Muscle layer of colon (tissue), 2 donors: ENCODE measurements at regions not wholly inside any gene's neighbourhood (a gene's known extent, or its start where the extent isn't known, plus 50 kb on each side); places are given as distances from the start of the nearest gene placed in this dataset.

Experiments
- H3K27ac ChIP-seq: one replicate; pipeline ENCODE4 v1.7.0; 2013; ENCODE audit warnings: low read depth, mild to moderate bottlenecking, low read length, moderate library complexity
- H3K27me3 ChIP-seq, 2 donors: one replicate each; pipeline ENCODE4 v1.7.0; 2013; ENCODE audit warnings: low read length in 2 of 2, mild to moderate bottlenecking in 2 of 2; ENCODE audit not compliant: insufficient read depth in 2 of 2, control insufficient read depth in 1 of 2
- H3K36me3 ChIP-seq: one replicate; pipeline ENCODE4 v1.7.0; 2013; ENCODE audit warnings: mild to moderate bottlenecking, low read length; ENCODE audit not compliant: insufficient read depth
- H3K4me1 ChIP-seq: one replicate; pipeline ENCODE4 v1.7.0; 2013; ENCODE audit warnings: mild to moderate bottlenecking, low read length; ENCODE audit not compliant: insufficient read depth
- H3K4me3 ChIP-seq, 2 donors: one replicate each; pipeline ENCODE4 v1.7.0; 2013; ENCODE audit warnings: low read length in 2 of 2, low read depth in 1 of 2, mild to moderate bottlenecking in 1 of 2, moderate library complexity in 1 of 2
- H3K9ac ChIP-seq: one replicate; pipeline ENCODE4 v1.7.0; 2013; ENCODE audit warnings: low read length
- H3K9me3 ChIP-seq: one replicate; pipeline ENCODE4 v1.7.0; 2013; ENCODE audit warnings: mild to moderate bottlenecking, low read length
- donor health status: abdominal sarcoma.
- donor health status: Adenocarcinoma of cecum.

DNA sequence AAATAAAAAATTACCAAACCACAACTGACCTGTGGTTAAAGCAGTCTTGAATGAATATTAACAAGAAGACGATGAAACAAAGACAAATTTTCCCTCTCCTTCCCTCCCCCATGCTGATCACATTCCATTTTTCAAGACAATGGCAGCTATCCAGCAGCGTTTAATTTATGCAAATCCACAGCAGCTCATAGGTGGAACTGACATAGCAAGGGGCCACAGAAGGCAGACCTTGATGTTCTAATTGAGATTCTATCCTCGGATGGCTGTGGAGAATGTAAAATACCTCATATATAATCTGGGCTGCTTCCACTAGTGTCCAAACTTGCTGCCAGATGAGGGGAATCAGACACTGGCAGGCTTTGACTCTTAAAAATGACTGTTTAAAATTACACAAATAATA is 211.5 kb downstream of the CHRDL1 start:
- no peak overlapping the region for H3K27ac ChIP-seq
- H3K4me3 ChIP-seq: no peak overlapping the region
- H3K4me1 ChIP-seq: no peaks in the 10 kb centered on the region
- H3K27me3 ChIP-seq: no peaks in the 10 kb centered on the region
- H3K36me3 ChIP-seq: no peaks in the 10 kb centered on the region
- H3K9me3 ChIP-seq: no peaks in the 10 kb centered on the region
- no peak overlapping the region for H3K9ac ChIP-seq

DNA sequence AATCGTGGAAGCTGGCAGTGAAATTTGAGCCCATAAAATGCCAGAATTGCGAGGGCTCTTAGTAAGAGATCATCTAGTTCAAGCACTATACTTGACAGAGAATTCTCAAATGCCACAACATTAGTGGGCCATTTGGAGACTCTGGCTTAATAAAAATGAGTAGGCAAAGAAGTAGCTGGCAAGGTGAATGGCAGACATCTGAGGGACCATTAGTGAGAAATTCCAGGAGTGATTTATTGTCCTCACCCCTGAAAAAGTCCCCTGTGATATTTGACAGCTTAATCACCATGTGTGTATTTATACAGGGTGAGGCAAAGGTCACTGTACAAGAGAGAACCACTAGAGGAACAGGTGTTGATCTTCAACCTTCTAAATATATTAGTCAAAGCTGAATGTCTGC is 207.5 kb downstream of the CHRDL1 start:
- no peak overlapping the region for H3K4me3 ChIP-seq
- H3K9me3 ChIP-seq: no peaks in the 10 kb centered on the region
- H3K36me3 ChIP-seq: no peaks in the 10 kb centered on the region
- H3K4me1 ChIP-seq: no peaks in the 10 kb centered on the region
- no peaks in the 10 kb centered on the region for H3K27me3 ChIP-seq
- no peak overlapping the region for H3K9ac ChIP-seq
- no peak overlapping the region for H3K27ac ChIP-seq

DNA sequence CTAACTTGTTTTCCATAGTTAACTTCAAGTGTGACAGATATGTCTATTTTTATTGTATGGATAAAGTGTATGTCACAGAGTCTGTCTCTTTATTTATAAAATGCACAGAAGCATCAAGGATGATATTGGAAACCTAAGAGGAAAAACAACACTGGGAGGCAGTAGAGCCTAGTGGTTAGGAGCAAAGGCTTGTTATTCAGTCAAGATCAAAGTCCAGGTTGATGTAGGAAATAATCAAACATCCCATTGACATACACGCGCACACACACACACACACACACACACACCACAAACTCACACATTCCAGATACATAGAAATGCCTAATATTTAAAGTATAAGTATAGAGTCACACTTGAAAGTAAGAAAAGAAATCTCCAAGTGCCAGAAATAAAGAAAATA is 206.8 kb downstream of the CHRDL1 start:
- Histone ChIP-seq H3K4me3 (no peak overlapping the region), H3K27me3 (no peaks in the 10 kb centered on the region), H3K9me3 (no peaks in the 10 kb centered on the region), H3K27ac (no peak overlapping the region), H3K9ac (no peak overlapping the region), H3K4me1 (no peaks in the 10 kb centered on the region), H3K36me3 (no peaks in the 10 kb centered on the region)

DNA sequence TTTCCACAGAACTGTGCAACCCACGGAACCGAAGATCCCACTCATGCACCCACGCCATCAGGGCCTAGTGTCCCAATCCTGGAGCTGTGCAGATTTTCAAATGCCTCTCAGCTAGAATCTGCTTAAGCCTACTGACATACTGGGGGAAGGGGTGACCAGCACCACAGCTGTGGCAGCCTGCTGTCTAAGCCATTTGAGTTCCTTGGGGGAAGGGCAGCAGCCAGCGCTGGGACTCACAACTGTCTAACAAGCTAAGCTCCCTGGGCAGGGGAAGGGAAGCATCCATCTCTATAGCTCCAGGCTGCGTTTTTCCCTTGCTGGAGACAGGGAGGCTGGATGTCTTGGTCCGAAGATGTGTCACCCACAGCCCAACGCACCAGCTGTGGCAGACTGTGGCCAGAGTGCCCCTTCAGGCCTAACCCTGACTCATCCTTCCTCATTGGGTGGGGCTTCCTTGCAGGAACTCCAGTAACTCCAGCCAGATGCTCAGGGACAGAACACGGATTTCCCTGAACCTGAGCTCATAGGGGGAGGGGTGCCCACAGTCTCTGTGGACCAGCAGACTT is 194.8 kb downstream of the CHRDL1 start:
- Histone ChIP-seq H3K4me1 (no peaks in the 10 kb centered on the region), H3K4me3 (no peak overlapping the region), H3K27ac (no peak overlapping the region)

DNA sequence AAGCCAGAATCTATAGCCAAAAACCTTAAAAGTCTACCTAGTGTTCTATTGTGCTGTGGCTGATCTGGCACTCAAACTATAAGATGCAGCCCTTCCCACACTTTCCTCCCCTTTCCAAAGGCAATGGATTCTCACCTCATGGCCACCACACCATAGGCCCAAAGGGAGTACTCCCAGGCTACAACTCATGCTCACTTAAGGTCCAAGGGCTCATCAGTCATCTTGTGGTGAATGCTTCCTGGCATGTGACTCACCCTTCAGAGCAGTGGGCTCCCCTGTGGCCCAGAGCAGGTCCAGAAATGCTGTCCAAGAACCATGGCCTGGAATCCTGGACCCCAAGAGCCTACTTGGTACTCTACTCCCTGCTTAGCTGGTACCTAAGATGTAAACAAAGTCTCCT is 181.0 kb downstream of the CHRDL1 start:
- no peak overlapping the region for H3K9ac ChIP-seq
- no peaks in the 10 kb centered on the region for H3K27me3 ChIP-seq
- no peaks in the 10 kb centered on the region for H3K36me3 ChIP-seq
- no peaks in the 10 kb centered on the region for H3K9me3 ChIP-seq
- H3K4me1 ChIP-seq: no peaks in the 10 kb centered on the region
- H3K27ac ChIP-seq: no peak overlapping the region
- H3K4me3 ChIP-seq: no peak overlapping the region

More for the DNA sequence above, 194.8 kb downstream of the CHRDL1 start:
- no peak overlapping the region for H3K9ac ChIP-seq
- H3K9me3 ChIP-seq: no peaks in the 10 kb centered on the region
- H3K36me3 ChIP-seq: no peaks in the 10 kb centered on the region
- H3K27me3 ChIP-seq: no peaks in the 10 kb centered on the region
